H1 (cell line): ENCODE measurements at regions not wholly inside any gene's neighbourhood (a gene's known extent, or its start where the extent isn't known, plus 50 kb on each side); places are given as distances from the start of the nearest gene placed in this dataset.

Source experiments
- CTCF ChIA-PET: fragments of 300-600 bp; sonication (Branson Sonifier 250); formaldehyde crosslinking; loops from one replicate; lab custom pipeline; 2021; ENCODE audit not compliant: partially characterized antibody; lab: Charles Lee
- POLR2A ChIA-PET: fragments of 300-600 bp; sonication (Branson Sonifier 250); formaldehyde crosslinking; loops from one replicate; lab custom pipeline; 2021; ENCODE audit warnings: inconsistent platforms; ENCODE audit not compliant: partially characterized antibody; lab: Charles Lee
- DNase-seq, 2 experiments: peaks; one replicate each; pipeline versions ENCODE4 v3.0.0 to v3.0.0-alpha.2; 2010 to 2022; ENCODE audit warnings: low spot score in 2 of 2, low read depth in 1 of 2, mixed read lengths in 1 of 2
- FAIRE-seq: peaks from 2 replicates; lab custom pipeline; 2011; peaks lifted over from hg19 to GRCh38; lab: Jason Lieb, UNC
- H2AFZ ChIP-seq: 2 replicates; pipeline ENCODE4 v1.8.1; 2012; ENCODE audit warnings: low read length, inconsistent platforms
- H2AK5ac ChIP-seq: 2 replicates; pipeline ENCODE4 v1.6.1; 2013; ENCODE audit warnings: low read depth, low read length
- H2BK120ac ChIP-seq: replicated peaks from 2 replicates; pipeline ENCODE3; 2013; ENCODE audit warnings: low read depth, low read length, inconsistent platforms
- H2BK12ac ChIP-seq: 2 replicates; pipeline ENCODE4 v1.6.1; 2013; ENCODE audit warnings: low read depth, low read length
- H2BK15ac ChIP-seq: 2 replicates; pipeline ENCODE4 v1.6.1; 2013; ENCODE audit warnings: low read length
- H2BK20ac ChIP-seq: 2 replicates; pipeline ENCODE4 v1.6.1; 2013; ENCODE audit warnings: low read length
- H2BK5ac ChIP-seq: 2 replicates; pipeline ENCODE4 v1.6.1; 2013; ENCODE audit warnings: low read depth, low read length
- H3K14ac ChIP-seq: 2 replicates; pipeline ENCODE4 v1.6.1; 2013; ENCODE audit warnings: inconsistent platforms; ENCODE audit not compliant: insufficient read length
- H3K18ac ChIP-seq: 2 replicates; pipeline ENCODE4 v1.6.1; 2013; ENCODE audit warnings: low read length; ENCODE audit errors: extremely low read depth
- H3K23ac ChIP-seq: 2 replicates; pipeline ENCODE4 v1.6.1; 2013; ENCODE audit warnings: inconsistent platforms; ENCODE audit not compliant: insufficient read length
- H3K23me2 ChIP-seq: 2 replicates; pipeline ENCODE4 v1.6.1; 2013; ENCODE audit warnings: low read depth, low read length
- H3K27ac ChIP-seq: 2 replicates; pipeline ENCODE4 v1.6.1; 2011; ENCODE audit warnings: low read depth, low read length, inconsistent platforms
- H3K27me3 ChIP-seq, 4 experiments: replicated peaks in 1 of 4; 1 replicate in 1 of 4; 2 replicates in 3 of 4; pipeline versions ENCODE4 v1.6.1 to v1.8.1; 2011 to 2013; ENCODE audit warnings: low read length in 3 of 4, mild to moderate bottlenecking in 3 of 4, inconsistent platforms in 2 of 4, mixed read lengths in 2 of 4, moderate library complexity in 1 of 4; ENCODE audit not compliant: control insufficient read depth in 3 of 4, insufficient read depth in 3 of 4; ENCODE audit errors: extremely low read depth in 1 of 4
- H3K36me3 ChIP-seq, 4 experiments: 2 replicates each; pipeline versions ENCODE4 v1.6.1 to v1.8.1; 2011 to 2013; ENCODE audit warnings: mild to moderate bottlenecking in 4 of 4, low read length in 3 of 4, moderate library complexity in 2 of 4, control low read depth in 1 of 4, inconsistent platforms in 1 of 4; ENCODE audit not compliant: insufficient read depth in 4 of 4, control insufficient read depth in 2 of 4
- H3K4ac ChIP-seq: replicated peaks from 2 replicates; pipeline ENCODE3; 2013; ENCODE audit warnings: low read length, low read depth, mixed read lengths, inconsistent platforms; ENCODE audit not compliant: insufficient read length
- H3K4me1 ChIP-seq, 4 experiments: replicated peaks in 1 of 4; 1 replicate in 1 of 4; 2 replicates in 3 of 4; pipeline versions ENCODE4 v1.6.1 to v1.8.1; 2011 to 2013; ENCODE audit warnings: low read length in 3 of 4, inconsistent platforms in 2 of 4, mixed read lengths in 1 of 4; ENCODE audit not compliant: insufficient read depth in 4 of 4, control insufficient read depth in 3 of 4
- H3K4me2 ChIP-seq, 2 experiments: 2 replicates each; pipeline versions ENCODE4 v1.6.1 to v1.8.1; 2011 to 2013; ENCODE audit warnings: low read depth in 2 of 2, low read length in 2 of 2, control low read depth in 1 of 2, inconsistent platforms in 1 of 2, mild to moderate bottlenecking in 1 of 2; ENCODE audit not compliant: insufficient read depth in 1 of 2
- H3K4me3 ChIP-seq, 4 experiments: fragments of 200-600, 300-600 bp in 1 of 4; sonication (generic), shearing (Covaris generic), sonication (Bioruptor Twin) in 1 of 4; 2 replicates each; pipeline versions ENCODE4 v1.5.1 to v1.8.1; 2011 to 2016; ENCODE audit warnings: low read length in 4 of 4, low read depth in 3 of 4, control low read depth in 2 of 4, inconsistent platforms in 2 of 4, mild to moderate bottlenecking in 2 of 4, mixed read lengths in 1 of 4, moderate library complexity in 1 of 4; ENCODE audit not compliant: insufficient read depth in 2 of 4; ENCODE audit errors: extremely low read depth in 1 of 4
- H3K56ac ChIP-seq: replicated peaks from 2 replicates; pipeline ENCODE3; 2013; ENCODE audit warnings: low read depth, mild to moderate bottlenecking, mixed read lengths, low read length, inconsistent platforms; ENCODE audit not compliant: insufficient read length
- H3K79me1 ChIP-seq: 2 replicates; pipeline ENCODE4 v1.6.1; 2013; ENCODE audit warnings: low read depth, low read length, control low read depth
- H3K79me2 ChIP-seq, 2 experiments: 2 replicates each; pipeline versions ENCODE4 v1.6.1 to v1.8.1; 2012 to 2013; ENCODE audit warnings: low read length in 2 of 2, mild to moderate bottlenecking in 2 of 2, inconsistent platforms in 1 of 2; ENCODE audit not compliant: insufficient read depth in 2 of 2, control insufficient read depth in 1 of 2
- H3K9ac ChIP-seq, 4 experiments: replicated peaks in 1 of 4; 1 replicate in 1 of 4; 2 replicates in 3 of 4; pipeline versions ENCODE4 v1.6.1 to v1.8.1; 2011 to 2013; ENCODE audit warnings: low read depth in 3 of 4, low read length in 3 of 4, control low read depth in 2 of 4, mild to moderate bottlenecking in 2 of 4, moderate library complexity in 2 of 4, inconsistent platforms in 1 of 4; ENCODE audit errors: extremely low read depth in 1 of 4
- H3K9me3 ChIP-seq, 2 experiments: 2 replicates each; pipeline versions ENCODE4 v1.6.1 to v1.8.1; 2012 to 2013; ENCODE audit warnings: mild to moderate bottlenecking in 2 of 2, moderate library complexity in 2 of 2, control low read depth in 1 of 2, inconsistent platforms in 1 of 2, low read depth in 1 of 2, low read length in 1 of 2, mixed read lengths in 1 of 2; ENCODE audit not compliant: insufficient read depth in 2 of 2
- H4K20me1 ChIP-seq, 2 experiments: replicated peaks in 1 of 2; 2 replicates each; pipeline versions ENCODE3 to v1.8.1; 2011 to 2013; ENCODE audit warnings: inconsistent platforms in 2 of 2, low read length in 2 of 2, mild to moderate bottlenecking in 1 of 2; ENCODE audit not compliant: insufficient read depth in 2 of 2, control insufficient read depth in 1 of 2
- H4K5ac ChIP-seq: 2 replicates; pipeline ENCODE4 v1.6.1; 2013; ENCODE audit warnings: low read length, low read depth, mixed read lengths, inconsistent platforms; ENCODE audit not compliant: insufficient read length
- H4K8ac ChIP-seq: 2 replicates; pipeline ENCODE4 v1.8.0; 2013; ENCODE audit warnings: mild to moderate bottlenecking, moderate library complexity, low read length, inconsistent platforms; ENCODE audit not compliant: insufficient read depth; ENCODE audit errors: extremely low read depth
- H4K91ac ChIP-seq: replicated peaks from 2 replicates; pipeline ENCODE3; 2013; ENCODE audit warnings: low read length, mixed read lengths, inconsistent platforms; ENCODE audit not compliant: insufficient read length
- ATF2 ChIP-seq: IDR thresholded peaks from 2 replicates; pipeline ENCODE4 v1.6.1; 2012; ENCODE audit warnings: low read length, inconsistent platforms
- EP300 ChIP-seq, 2 experiments: IDR thresholded peaks; 1 replicate in 1 of 2; 2 replicates in 1 of 2; pipeline ENCODE4 v1.6.1; 2011 to 2012; ENCODE audit warnings: low read depth in 2 of 2, low read length in 2 of 2, mild to moderate bottlenecking in 2 of 2, borderline replicate concordance in 1 of 2, inconsistent platforms in 1 of 2, moderate library complexity in 1 of 2
- KDM1A ChIP-seq: fragments of 200-600, 300-600 bp; sonication (generic); IDR thresholded peaks from 2 replicates; pipeline ENCODE4 v1.7.1; 2016; ENCODE audit warnings: mild to moderate bottlenecking, low read length, borderline replicate concordance
- KDM4A ChIP-seq: IDR thresholded peaks from one replicate; pipeline ENCODE4 v1.7.1; 2012; ENCODE audit warnings: low read depth, mild to moderate bottlenecking, moderate library complexity, low read length, inconsistent platforms; ENCODE audit not compliant: severe bottlenecking
- KDM5A ChIP-seq: fragments of 200-600 bp; IDR thresholded peaks from 2 replicates; pipeline ENCODE4 v1.7.1; 2012; ENCODE audit warnings: mild to moderate bottlenecking, low read length, inconsistent platforms, mixed read lengths
- POLR2AphosphoS5 ChIP-seq: IDR thresholded peaks from 2 replicates; pipeline ENCODE4 v1.6.1; 2011; ENCODE audit warnings: low read depth, low read length
- RAD21 ChIP-seq, 2 experiments: IDR thresholded peaks in 1 of 2; conservative IDR thresholded peaks in 1 of 2; 2 replicates each; pipeline ENCODE4 v1.6.1; 2011; ENCODE audit warnings: low read depth in 2 of 2, low read length in 2 of 2, improper control_type of control experiment in 1 of 2, inconsistent platforms in 1 of 2, mild to moderate bottlenecking in 1 of 2, moderate library complexity in 1 of 2
- RXRA ChIP-seq: IDR thresholded peaks from 2 replicates; pipeline ENCODE4 v1.6.1; 2011; ENCODE audit warnings: low read depth, mild to moderate bottlenecking, low read length, moderate library complexity; ENCODE audit not compliant: insufficient read depth
- SUZ12 ChIP-seq: fragments of 200-600 bp; sonication (generic); IDR thresholded peaks from 2 replicates; pipeline ENCODE4 v1.6.1; 2012; ENCODE audit warnings: mild to moderate bottlenecking, inconsistent platforms, low read length, moderate library complexity, mixed read lengths
- TCF12 ChIP-seq: IDR thresholded peaks from 2 replicates; pipeline ENCODE4 v1.6.1; 2011; ENCODE audit warnings: low read depth, mild to moderate bottlenecking, low read length
- ZNF274 ChIP-seq: IDR thresholded peaks from 2 replicates; pipeline ENCODE4 v1.7.0; 2012; ENCODE audit warnings: low read length, borderline replicate concordance; ENCODE audit errors: extremely low read depth
- WGBS, 2 experiments: shearing (Covaris generic) in 1 of 2; methylation state at CpG; one replicate each; pipeline versions ENCODE4 v1.1.6 to v1.1.7; 2013 to 2015; ENCODE audit warnings: low lambda C conversion rate in 2 of 2, mixed read lengths in 2 of 2, inconsistent platforms in 1 of 2, low coverage in 1 of 2, missing lambda C conversion rate in 1 of 2; ENCODE audit not compliant: insufficient replicate concordance in 2 of 2, insufficient coverage in 1 of 2, insufficient read length in 1 of 2; ENCODE audit errors: extremely low coverage in 1 of 2, missing lambda C conversion rate in 1 of 2; 5-methylcytosine and 5-hydroxymethylcytosine counted together

GRCh38 chr2:180722551-180723239, 257.7 kb upstream of the UBE2E3 start:
- H2AFZ ChIP-seq = no peak overlapping the region
- no peak overlapping the region for H3K9ac ChIP-seq
- no peaks in the 10 kb centered on the region; a peak in 1 of 4 replicates for H3K9me3 ChIP-seq
- H3K4ac ChIP-seq = no peak overlapping the region
- no peaks in the 10 kb centered on the region for H3K79me1 ChIP-seq
- POLR2A ChIA-PET = no interaction called here
- FAIRE-seq (no peak), DNase-seq (no peak)
- H3K56ac ChIP-seq = no peak overlapping the region
- H3K4me1 ChIP-seq = no peaks in the 10 kb centered on the region; a peak in 2 of 7 replicates
- H2BK12ac ChIP-seq = no peak overlapping the region
- H2BK20ac ChIP-seq = no peak overlapping the region; the same call in 1 of the 2 replicates
- 93% methylated on average over 2 of the region's 2 CpGs; no CpG with 5 or more reads in 1 of the 2 experiments for WGBS, 2 experiments
- no peaks in the 10 kb centered on the region for H3K27me3 ChIP-seq
- no peak overlapping the region for H2BK15ac ChIP-seq
- CTCF ChIA-PET = interaction anchor here (1.4 to 1.6 kb wide), 2 partner anchors 10 to 336 kb away, joined by 3 to 4 read pairs; no protein-coding TSS in a partner anchor
- H3K27ac ChIP-seq = no peak overlapping the region
- no peaks in the 10 kb centered on the region; the same call in 1 of the 2 replicates for H3K23me2 ChIP-seq
- H2BK120ac ChIP-seq = no peak overlapping the region
- no peak overlapping the region for H3K4me2 ChIP-seq
- H3K4me3 ChIP-seq = no peak overlapping the region
- no peak overlapping the region for H3K18ac ChIP-seq
- no peak overlapping the region for H2AK5ac ChIP-seq
- H4K20me1 ChIP-seq = no peaks in the 10 kb centered on the region
- H2BK5ac ChIP-seq = no peak overlapping the region
- no peak overlapping the region for H4K91ac ChIP-seq
- no peaks in the 10 kb centered on the region for H3K36me3 ChIP-seq
- H3K23ac ChIP-seq = no peak overlapping the region
- H3K79me2 ChIP-seq = no peaks in the 10 kb centered on the region
- H4K5ac ChIP-seq = no peak overlapping the region
- H3K14ac ChIP-seq = no peak overlapping the region
- no peak overlapping the region for H4K8ac ChIP-seq
- TF ChIP-seq RXRA (no peak), ATF2 (no peak), POLR2AphosphoS5 (no peak), RAD21 (IDR thresholded peaks at IDR 0.05 in 1 of 2, conservative IDR thresholded peaks at IDR 0.05 in 1 of 2; ENCODE audit: low read depth in 2 of 2, low read length in 2 of 2) (no peak), KDM4A (no peak), KDM5A (no peak), TCF12 (no peak), ZNF274 (no peak), EP300 (IDR thresholded peaks at IDR 0.05; ENCODE audit: borderline replicate concordance in 1 of 2, low read depth in 2 of 2, low read length in 2 of 2) (no peak), SUZ12 (no peak), KDM1A (no peak)
